HEK293 (cell line): ENCODE measurements at regions not wholly inside any gene's neighbourhood (a gene's known extent, or its start where the extent isn't known, plus 50 kb on each side); places are given as distances from the start of the nearest gene placed in this dataset.

Experiments
- CTCF ChIA-PET: fragments of 350-600 bp; formaldehyde crosslinking; extraction: SDS; loops from one replicate; lab custom pipeline; 2021; ENCODE audit warnings: antibody characterized with exemption; lab: Yijun Ruan, JAX
- POLR2A ChIA-PET: fragments of 300-600 bp; formaldehyde crosslinking; extraction: SDS; loops from one replicate; lab custom pipeline; 2020; ENCODE audit warnings: antibody characterized with exemption, inconsistent platforms; lab: Yijun Ruan, JAX
- H3K27ac ChIP-seq: fragments of 200-500 bp; sonication (Bioruptor generic); 2 replicates; pipeline ENCODE4 v1.5.1; 2014; ENCODE audit warnings: low read depth, low read length, control low read depth, inconsistent platforms; ENCODE audit errors: extremely low read depth
- H3K36me3 ChIP-seq, 2 experiments: fragments of 200-500 bp in 1 of 2; sonication (Bioruptor generic) in 1 of 2; 1 replicate in 1 of 2; 2 replicates in 1 of 2; pipeline ENCODE4 v1.5.1; 2014 to 2017; ENCODE audit warnings: inconsistent platforms in 2 of 2, low read length in 2 of 2; ENCODE audit not compliant: control insufficient read depth in 2 of 2, insufficient read depth in 1 of 2
- H3K4me1 ChIP-seq: fragments of 200-500 bp; sonication (Bioruptor generic); 2 replicates; pipeline ENCODE4 v1.5.1; 2014; ENCODE audit warnings: mild to moderate bottlenecking, low read length, inconsistent platforms; ENCODE audit not compliant: control insufficient read depth, insufficient read depth
- H3K4me3 ChIP-seq: 2 replicates; pipeline ENCODE4 v1.5.1; 2011; ENCODE audit warnings: low read depth, mild to moderate bottlenecking, control low read depth, low read length, moderate library complexity
- H3K9me3 ChIP-seq: fragments of 200-500 bp; sonication (Bioruptor generic); 2 replicates; pipeline ENCODE4 v1.5.1; 2014; ENCODE audit warnings: low read depth, low read length, inconsistent platforms; ENCODE audit not compliant: control insufficient read depth, insufficient read depth
- HOXD13 ChIP-seq: sonication (generic); formaldehyde crosslinking; IDR thresholded peaks from 2 replicates; pipeline ENCODE4 v1.8.0; 2022; ENCODE audit warnings: missing genetic modification reagents, borderline replicate concordance
- KLF16 ChIP-seq: fragments of 450-650 bp; formaldehyde crosslinking; IDR thresholded peaks from 2 replicates; pipeline ENCODE4 v1.5.1; 2017; ENCODE audit warnings: missing biosample characterization, missing genetic modification characterization
- MZF1 ChIP-seq: fragments of 450-650 bp; formaldehyde crosslinking; IDR thresholded peaks from 2 replicates; pipeline ENCODE4 v1.5.1; 2017; ENCODE audit warnings: missing biosample characterization, missing genetic modification characterization, borderline replicate concordance
- PRDM1 ChIP-seq: fragments of 450-650 bp; formaldehyde crosslinking; IDR thresholded peaks from 2 replicates; pipeline ENCODE4; 2016; ENCODE audit warnings: missing biosample characterization, missing genetic modification characterization
- SP7 ChIP-seq: fragments of 450-650 bp; formaldehyde crosslinking; IDR thresholded peaks from 2 replicates; pipeline ENCODE4 v1.5.1; 2016; ENCODE audit warnings: missing biosample characterization, missing genetic modification characterization
- ZBTB7A ChIP-seq: fragments of 450-650 bp; formaldehyde crosslinking; IDR thresholded peaks from 2 replicates; pipeline ENCODE4 v1.5.1; 2016; ENCODE audit warnings: low read depth, missing biosample characterization, missing genetic modification characterization
- ZNF174 ChIP-seq: fragments of 450-650 bp; formaldehyde crosslinking; IDR thresholded peaks from 2 replicates; pipeline ENCODE4 v1.5.0; 2017; ENCODE audit warnings: missing biosample characterization, mild to moderate bottlenecking, missing genetic modification characterization
- ZNF175 ChIP-seq: fragments of 450-650 bp; formaldehyde crosslinking; IDR thresholded peaks from 2 replicates; pipeline ENCODE4 v1.5.1; 2016; ENCODE audit warnings: missing biosample characterization, missing genetic modification characterization
- ZNF416 ChIP-seq: fragments of 450-650 bp; formaldehyde crosslinking; IDR thresholded peaks from 2 replicates; pipeline ENCODE4 v1.5.1; 2016; ENCODE audit warnings: missing biosample characterization, missing genetic modification characterization
- ZNF521 ChIP-seq: fragments of 450-650 bp; formaldehyde crosslinking; IDR thresholded peaks from 2 replicates; pipeline ENCODE4 v1.5.1; 2017; ENCODE audit warnings: missing biosample characterization, mild to moderate bottlenecking, missing genetic modification characterization
- ZNF529 ChIP-seq: fragments of 450-650 bp; formaldehyde crosslinking; IDR thresholded peaks from 2 replicates; pipeline ENCODE4 v1.5.1; 2017; ENCODE audit warnings: missing genetic modification characterization, missing biosample characterization; ENCODE audit not compliant: insufficient replicate concordance
- ZNF623 ChIP-seq: fragments of 450-650 bp; formaldehyde crosslinking; IDR thresholded peaks from 2 replicates; pipeline ENCODE4 v1.5.1; 2016; ENCODE audit warnings: missing biosample characterization, missing genetic modification characterization
- ZNF677 ChIP-seq: fragments of 450-650 bp; IDR thresholded peaks from 2 replicates; pipeline ENCODE4 v1.5.0; 2018; ENCODE audit warnings: missing biosample characterization, mild to moderate bottlenecking, missing genetic modification characterization, moderate library complexity
- ZNF791 ChIP-seq: fragments of 450-650 bp; formaldehyde crosslinking; IDR thresholded peaks from 2 replicates; pipeline ENCODE4 v1.5.1; 2016; ENCODE audit warnings: missing biosample characterization, missing genetic modification characterization
- TF ChIP-seq, protein P1 (sequence below): fragments of 450-650 bp; formaldehyde crosslinking; IDR thresholded peaks from 2 replicates; pipeline ENCODE4 v1.5.1; 2017; ENCODE audit warnings: missing biosample characterization, missing genetic modification characterization
- TF ChIP-seq, protein P2 (sequence below): fragments of 450-650 bp; formaldehyde crosslinking; IDR thresholded peaks from 2 replicates; pipeline ENCODE4 v1.5.1; 2016; ENCODE audit warnings: missing biosample characterization, missing genetic modification characterization
- TF ChIP-seq, protein P3 (sequence below): fragments of 450-650 bp; formaldehyde crosslinking; IDR thresholded peaks from 2 replicates; pipeline ENCODE4 v1.5.1; 2016; ENCODE audit warnings: missing biosample characterization, missing genetic modification characterization
- TF ChIP-seq, protein P4 (sequence below): fragments of 450-650 bp; formaldehyde crosslinking; IDR thresholded peaks from 2 replicates; pipeline ENCODE4 v1.5.1; 2017; ENCODE audit warnings: missing biosample characterization, missing genetic modification characterization
- TF ChIP-seq, protein P5 (sequence below): fragments of 450-650 bp; formaldehyde crosslinking; IDR thresholded peaks from 2 replicates; pipeline ENCODE4 v1.5.1; 2016; ENCODE audit warnings: missing biosample characterization, missing genetic modification characterization
- TF ChIP-seq, protein P6 (sequence below): fragments of 450-650 bp; formaldehyde crosslinking; IDR thresholded peaks from 2 replicates; pipeline ENCODE4 v1.5.1; 2017; ENCODE audit warnings: missing biosample characterization, missing genetic modification characterization
- TF ChIP-seq, protein P7 (sequence below): IDR thresholded peaks from 2 replicates; pipeline ENCODE4 v1.6.1; 2011; ENCODE audit warnings: mild to moderate bottlenecking, low read depth, low read length, borderline replicate concordance

DNA sequence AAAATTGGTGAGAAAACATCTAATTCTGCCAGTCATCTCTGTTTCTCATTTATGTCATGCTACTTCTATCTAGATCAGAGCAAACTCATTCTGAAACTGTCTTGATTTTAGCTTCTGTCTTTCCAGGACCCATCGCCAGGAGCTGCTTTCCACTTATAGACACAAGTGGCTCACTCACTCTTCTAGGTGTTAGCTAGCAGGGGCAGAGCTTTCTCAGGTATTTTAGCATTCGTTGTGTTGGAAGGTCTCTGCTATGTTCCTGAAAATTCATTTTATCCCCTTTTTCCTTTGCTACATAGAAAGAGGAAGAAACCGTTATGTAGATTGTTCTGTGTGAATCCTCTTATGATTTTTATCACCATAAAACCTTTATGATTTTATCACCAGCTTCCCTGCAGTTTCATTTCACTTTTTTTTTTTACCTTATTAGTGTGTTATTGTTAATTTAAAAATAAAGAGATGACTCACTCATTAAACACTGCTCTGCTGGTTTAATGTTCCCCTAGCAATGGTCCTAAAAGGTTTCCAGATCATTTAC lies 246.6 kb upstream of the AADAT start (continued):
- TF ChIP-seq ZBTB7A (tag by site-specific recombination) = no peak
- TF ChIP-seq ZNF175 (tag by site-specific recombination) = no peak
- no peak for TF ChIP-seq MZF1 (tag by site-specific recombination)
- no peak for TF ChIP-seq ZNF529
- TF ChIP-seq HOXD13 (CRISPR knock-in tag) = no peak
- TF ChIP-seq, all 188 proteins: peak for 0

DNA sequence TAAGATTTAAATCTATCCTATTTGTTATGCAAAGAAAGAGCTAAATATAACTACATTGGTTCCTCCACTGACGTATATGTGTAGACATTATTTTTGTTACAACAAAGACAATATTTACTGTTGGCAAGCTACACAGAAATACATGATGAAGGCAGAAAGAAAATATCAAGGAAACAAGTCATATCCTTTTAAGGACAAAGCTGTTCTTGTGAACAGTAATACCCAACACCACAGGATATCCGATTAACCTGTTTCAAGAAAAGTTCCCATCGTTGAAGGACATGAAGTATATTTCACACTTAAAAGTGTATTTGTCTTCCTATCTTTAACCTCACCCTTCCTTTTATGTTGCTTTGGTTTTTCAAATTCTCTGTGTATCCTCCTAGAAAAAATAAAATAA lies 235.8 kb upstream of the AADAT start:
- H3K27ac ChIP-seq = no peak overlapping the region
- ChIA-PET POLR2A (no interaction called here), CTCF (no interaction called here)
- no peaks in the 10 kb centered on the region for H3K4me1 ChIP-seq
- H3K9me3 ChIP-seq = no peaks in the 10 kb centered on the region
- no peak for TF ChIP-seq ZNF174 (tag by site-specific recombination)
- no peak for TF ChIP-seq ZNF521 (tag by site-specific recombination)
- TF ChIP-seq, protein P1, sequence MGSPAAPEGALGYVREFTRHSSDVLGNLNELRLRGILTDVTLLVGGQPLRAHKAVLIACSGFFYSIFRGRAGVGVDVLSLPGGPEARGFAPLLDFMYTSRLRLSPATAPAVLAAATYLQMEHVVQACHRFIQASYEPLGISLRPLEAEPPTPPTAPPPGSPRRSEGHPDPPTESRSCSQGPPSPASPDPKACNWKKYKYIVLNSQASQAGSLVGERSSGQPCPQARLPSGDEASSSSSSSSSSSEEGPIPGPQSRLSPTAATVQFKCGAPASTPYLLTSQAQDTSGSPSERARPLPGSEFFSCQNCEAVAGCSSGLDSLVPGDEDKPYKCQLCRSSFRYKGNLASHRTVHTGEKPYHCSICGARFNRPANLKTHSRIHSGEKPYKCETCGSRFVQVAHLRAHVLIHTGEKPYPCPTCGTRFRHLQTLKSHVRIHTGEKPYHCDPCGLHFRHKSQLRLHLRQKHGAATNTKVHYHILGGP = no peak
- TF ChIP-seq, protein P2, sequence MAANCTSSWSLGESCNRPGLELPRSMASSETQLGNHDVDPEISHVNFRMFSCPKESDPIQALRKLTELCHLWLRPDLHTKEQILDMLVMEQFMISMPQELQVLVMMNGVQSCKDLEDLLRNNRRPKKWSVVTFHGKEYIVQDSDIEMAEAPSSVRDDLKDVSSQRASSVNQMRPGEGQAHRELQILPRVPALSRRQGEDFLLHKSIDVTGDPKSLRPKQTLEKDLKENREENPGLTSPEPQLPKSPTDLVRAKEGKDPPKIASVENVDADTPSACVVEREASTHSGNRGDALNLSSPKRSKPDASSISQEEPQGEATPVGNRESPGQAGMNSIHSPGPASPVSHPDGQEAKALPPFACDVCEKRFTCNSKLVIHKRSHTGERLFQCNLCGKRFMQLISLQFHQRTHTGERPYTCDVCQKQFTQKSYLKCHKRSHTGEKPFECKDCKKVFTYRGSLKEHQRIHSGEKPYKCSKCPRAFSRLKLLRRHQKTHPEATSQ (tag by site-specific recombination) = no peak
- TF ChIP-seq, protein P3, sequence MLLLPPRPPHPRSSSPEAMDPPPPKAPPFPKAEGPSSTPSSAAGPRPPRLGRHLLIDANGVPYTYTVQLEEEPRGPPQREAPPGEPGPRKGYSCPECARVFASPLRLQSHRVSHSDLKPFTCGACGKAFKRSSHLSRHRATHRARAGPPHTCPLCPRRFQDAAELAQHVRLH (tag by site-specific recombination) = no peak
- no peak for TF ChIP-seq ZNF791 (tag by site-specific recombination)
- no peak overlapping the region for H3K4me3 ChIP-seq
- no peaks in the 10 kb centered on the region for H3K36me3 ChIP-seq

DNA sequence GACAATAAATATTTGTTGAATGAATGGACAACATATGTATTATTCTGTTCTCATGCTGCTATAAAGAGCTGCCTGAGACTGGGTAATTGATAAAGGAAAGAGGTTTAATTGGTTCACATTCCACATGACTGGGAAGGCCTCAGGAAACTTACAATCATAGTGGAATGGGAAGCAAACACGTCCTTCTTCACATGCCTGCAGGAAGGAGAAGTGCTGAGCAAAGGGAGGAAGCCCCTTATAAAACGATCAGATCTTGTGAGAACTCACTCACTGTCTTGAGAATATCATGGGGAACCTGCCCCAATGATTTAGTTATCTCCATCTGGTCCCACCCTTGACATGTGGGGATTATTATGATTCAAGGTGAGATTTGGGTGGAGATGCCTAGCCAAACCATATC lies 233.9 kb upstream of the AADAT start:
- H3K9me3 ChIP-seq = no peaks in the 10 kb centered on the region
- no peaks in the 10 kb centered on the region for H3K36me3 ChIP-seq
- H3K27ac ChIP-seq = no peak overlapping the region
- TF ChIP-seq, protein P4, sequence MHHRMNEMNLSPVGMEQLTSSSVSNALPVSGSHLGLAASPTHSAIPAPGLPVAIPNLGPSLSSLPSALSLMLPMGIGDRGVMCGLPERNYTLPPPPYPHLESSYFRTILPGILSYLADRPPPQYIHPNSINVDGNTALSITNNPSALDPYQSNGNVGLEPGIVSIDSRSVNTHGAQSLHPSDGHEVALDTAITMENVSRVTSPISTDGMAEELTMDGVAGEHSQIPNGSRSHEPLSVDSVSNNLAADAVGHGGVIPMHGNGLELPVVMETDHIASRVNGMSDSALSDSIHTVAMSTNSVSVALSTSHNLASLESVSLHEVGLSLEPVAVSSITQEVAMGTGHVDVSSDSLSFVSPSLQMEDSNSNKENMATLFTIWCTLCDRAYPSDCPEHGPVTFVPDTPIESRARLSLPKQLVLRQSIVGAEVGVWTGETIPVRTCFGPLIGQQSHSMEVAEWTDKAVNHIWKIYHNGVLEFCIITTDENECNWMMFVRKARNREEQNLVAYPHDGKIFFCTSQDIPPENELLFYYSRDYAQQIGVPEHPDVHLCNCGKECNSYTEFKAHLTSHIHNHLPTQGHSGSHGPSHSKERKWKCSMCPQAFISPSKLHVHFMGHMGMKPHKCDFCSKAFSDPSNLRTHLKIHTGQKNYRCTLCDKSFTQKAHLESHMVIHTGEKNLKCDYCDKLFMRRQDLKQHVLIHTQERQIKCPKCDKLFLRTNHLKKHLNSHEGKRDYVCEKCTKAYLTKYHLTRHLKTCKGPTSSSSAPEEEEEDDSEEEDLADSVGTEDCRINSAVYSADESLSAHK (tag by site-specific recombination) = no peak
- TF ChIP-seq, protein P5, sequence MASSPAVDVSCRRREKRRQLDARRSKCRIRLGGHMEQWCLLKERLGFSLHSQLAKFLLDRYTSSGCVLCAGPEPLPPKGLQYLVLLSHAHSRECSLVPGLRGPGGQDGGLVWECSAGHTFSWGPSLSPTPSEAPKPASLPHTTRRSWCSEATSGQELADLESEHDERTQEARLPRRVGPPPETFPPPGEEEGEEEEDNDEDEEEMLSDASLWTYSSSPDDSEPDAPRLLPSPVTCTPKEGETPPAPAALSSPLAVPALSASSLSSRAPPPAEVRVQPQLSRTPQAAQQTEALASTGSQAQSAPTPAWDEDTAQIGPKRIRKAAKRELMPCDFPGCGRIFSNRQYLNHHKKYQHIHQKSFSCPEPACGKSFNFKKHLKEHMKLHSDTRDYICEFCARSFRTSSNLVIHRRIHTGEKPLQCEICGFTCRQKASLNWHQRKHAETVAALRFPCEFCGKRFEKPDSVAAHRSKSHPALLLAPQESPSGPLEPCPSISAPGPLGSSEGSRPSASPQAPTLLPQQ = no peak
- no peak for TF ChIP-seq KLF16 (tag by site-specific recombination)
- no peak for TF ChIP-seq PRDM1
- TF ChIP-seq ZNF677 (tag by site-specific recombination) = no peak
- no peak for TF ChIP-seq ZNF416
- no peak for TF ChIP-seq HOXD13 (CRISPR knock-in tag)
- no peak for TF ChIP-seq SP7 (tag by site-specific recombination)
- TF ChIP-seq ZNF623 = no peak
- TF ChIP-seq, protein P6, sequence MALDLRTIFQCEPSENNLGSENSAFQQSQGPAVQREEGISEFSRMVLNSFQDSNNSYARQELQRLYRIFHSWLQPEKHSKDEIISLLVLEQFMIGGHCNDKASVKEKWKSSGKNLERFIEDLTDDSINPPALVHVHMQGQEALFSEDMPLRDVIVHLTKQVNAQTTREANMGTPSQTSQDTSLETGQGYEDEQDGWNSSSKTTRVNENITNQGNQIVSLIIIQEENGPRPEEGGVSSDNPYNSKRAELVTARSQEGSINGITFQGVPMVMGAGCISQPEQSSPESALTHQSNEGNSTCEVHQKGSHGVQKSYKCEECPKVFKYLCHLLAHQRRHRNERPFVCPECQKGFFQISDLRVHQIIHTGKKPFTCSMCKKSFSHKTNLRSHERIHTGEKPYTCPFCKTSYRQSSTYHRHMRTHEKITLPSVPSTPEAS = no peak
- TF ChIP-seq, protein P7, sequence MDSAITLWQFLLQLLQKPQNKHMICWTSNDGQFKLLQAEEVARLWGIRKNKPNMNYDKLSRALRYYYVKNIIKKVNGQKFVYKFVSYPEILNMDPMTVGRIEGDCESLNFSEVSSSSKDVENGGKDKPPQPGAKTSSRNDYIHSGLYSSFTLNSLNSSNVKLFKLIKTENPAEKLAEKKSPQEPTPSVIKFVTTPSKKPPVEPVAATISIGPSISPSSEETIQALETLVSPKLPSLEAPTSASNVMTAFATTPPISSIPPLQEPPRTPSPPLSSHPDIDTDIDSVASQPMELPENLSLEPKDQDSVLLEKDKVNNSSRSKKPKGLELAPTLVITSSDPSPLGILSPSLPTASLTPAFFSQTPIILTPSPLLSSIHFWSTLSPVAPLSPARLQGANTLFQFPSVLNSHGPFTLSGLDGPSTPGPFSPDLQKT = no peak
- H3K4me1 ChIP-seq = no peaks in the 10 kb centered on the region
- H3K4me3 ChIP-seq = no peak overlapping the region
- ChIA-PET POLR2A (no interaction called here), CTCF (no interaction called here)
